ENCODE measurements at regions not wholly inside any gene's neighbourhood (a gene's known extent, or its start where the extent isn't known, plus 50 kb on each side); places are given as distances from the start of the nearest gene placed in this dataset.

DNA sequence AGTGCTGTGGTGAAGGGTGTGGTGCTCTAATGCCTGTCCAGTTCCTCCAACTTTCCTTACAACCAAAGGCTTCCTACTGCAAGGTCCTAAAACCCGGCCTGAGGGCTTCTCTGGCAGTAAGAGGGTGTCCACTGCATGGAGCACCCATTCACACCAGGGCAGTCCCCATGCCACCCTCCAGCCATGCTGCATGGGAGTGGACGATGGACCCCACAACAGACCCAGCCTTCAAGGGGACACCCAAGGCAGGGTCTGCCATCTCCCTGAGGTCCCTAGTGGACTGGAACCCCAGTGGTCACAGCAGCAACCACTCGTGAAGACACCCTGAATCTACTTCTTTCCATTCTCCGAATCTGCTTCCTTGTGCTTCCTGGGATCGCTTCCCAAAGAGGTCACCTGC lies 117.6 kb upstream of the SOX1 start:
- no peak overlapping the region for H2BK15ac ChIP-seq (ENCODE audit: low read length)
- H2BK12ac ChIP-seq (ENCODE audit: low read depth, low read length) = no peak overlapping the region
- no peak overlapping the region for H3K56ac ChIP-seq (replicated peaks; ENCODE audit: insufficient read length, low read depth, low read length)
- no peaks in the 10 kb centered on the region for H3K36me3 ChIP-seq (ENCODE audit: control insufficient read depth in 2 of 4, insufficient read depth in 4 of 4, low read length in 3 of 4)
- DNase-seq (ENCODE audit: low read depth in 1 of 2, low spot score in 2 of 2) (peak in 1 of 2 experiments; percentile 6), FAIRE-seq (no peak)
- WGBS, 2 experiments (ENCODE audit: extremely low coverage in 1 of 2, insufficient coverage in 1 of 2, insufficient read length in 1 of 2, insufficient replicate concordance in 2 of 2, low coverage in 1 of 2, low lambda C conversion rate in 2 of 2, missing lambda C conversion rate in 1 of 2) = 92% methylated on average over 5 of the region's 5 CpGs; no CpG with 5 or more reads in 1 of the 2 experiments
- ChIA-PET POLR2A (ENCODE audit: partially characterized antibody) (no interaction called here), CTCF (ENCODE audit: partially characterized antibody) (no interaction called here)
- no peak overlapping the region for H2BK20ac ChIP-seq (ENCODE audit: low read length)
- H3K9ac ChIP-seq (replicated peaks in 1 of 4; ENCODE audit: extremely low read depth in 1 of 4, low read depth in 3 of 4, low read length in 3 of 4) = no peak overlapping the region
- H3K4me2 ChIP-seq (ENCODE audit: insufficient read depth in 1 of 2, low read depth in 2 of 2, low read length in 2 of 2) = no peak overlapping the region
- no peak overlapping the region for H3K4me3 ChIP-seq (ENCODE audit: extremely low read depth in 1 of 4, insufficient read depth in 2 of 4, low read depth in 3 of 4, low read length in 4 of 4)
- peaks cover 3% of the 10 kb centered on the region; the same call in 1 of the 2 replicates for H3K79me1 ChIP-seq (ENCODE audit: low read depth, low read length)
- no peak overlapping the region for H3K18ac ChIP-seq (ENCODE audit: extremely low read depth, low read length)
- H3K27ac ChIP-seq (ENCODE audit: low read depth, low read length) = no peak overlapping the region
- H3K4me1 ChIP-seq (replicated peaks in 1 of 4; ENCODE audit: control insufficient read depth in 3 of 4, insufficient read depth in 4 of 4, low read length in 3 of 4) = no peaks in the 10 kb centered on the region
- H3K27me3 ChIP-seq (replicated peaks in 1 of 4; ENCODE audit: control insufficient read depth in 3 of 4, extremely low read depth in 1 of 4, insufficient read depth in 3 of 4, low read length in 3 of 4) = no peaks in the 10 kb centered on the region
- H2BK120ac ChIP-seq (replicated peaks; ENCODE audit: low read depth, low read length) = no peak overlapping the region
- H2AK5ac ChIP-seq (ENCODE audit: low read depth, low read length) = no peak overlapping the region
- TF ChIP-seq, protein P1, sequence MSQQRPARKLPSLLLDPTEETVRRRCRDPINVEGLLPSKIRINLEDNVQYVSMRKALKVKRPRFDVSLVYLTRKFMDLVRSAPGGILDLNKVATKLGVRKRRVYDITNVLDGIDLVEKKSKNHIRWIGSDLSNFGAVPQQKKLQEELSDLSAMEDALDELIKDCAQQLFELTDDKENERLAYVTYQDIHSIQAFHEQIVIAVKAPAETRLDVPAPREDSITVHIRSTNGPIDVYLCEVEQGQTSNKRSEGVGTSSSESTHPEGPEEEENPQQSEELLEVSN (IDR thresholded peaks at IDR 0.05) = no peak
- no peak overlapping the region for H3K23ac ChIP-seq (ENCODE audit: insufficient read length)
- no peak overlapping the region for H4K8ac ChIP-seq (ENCODE audit: extremely low read depth, insufficient read depth, low read length)
- no peaks in the 10 kb centered on the region for H3K23me2 ChIP-seq (ENCODE audit: low read depth, low read length)
- H2BK5ac ChIP-seq (ENCODE audit: low read depth, low read length) = no peak overlapping the region
- no peak overlapping the region for H2AFZ ChIP-seq (ENCODE audit: low read length)
- no peak overlapping the region for H4K91ac ChIP-seq (replicated peaks; ENCODE audit: insufficient read length, low read length)
- H3K9me3 ChIP-seq (ENCODE audit: insufficient read depth in 2 of 2, low read depth in 1 of 2, low read length in 1 of 2) = peaks cover 7 to 9% of the 10 kb centered on the region in 2 experiments; a peak in 2 of 4 replicates
- H3K4ac ChIP-seq (replicated peaks; ENCODE audit: insufficient read length, low read depth, low read length) = no peak overlapping the region
- no peak overlapping the region for H3K14ac ChIP-seq (ENCODE audit: insufficient read length)
- H3K79me2 ChIP-seq (ENCODE audit: control insufficient read depth in 1 of 2, insufficient read depth in 2 of 2, low read length in 2 of 2) = no peaks in the 10 kb centered on the region
- H4K20me1 ChIP-seq (replicated peaks in 1 of 2; ENCODE audit: control insufficient read depth in 1 of 2, insufficient read depth in 2 of 2, low read length in 2 of 2) = no peaks in the 10 kb centered on the region
- H4K5ac ChIP-seq (ENCODE audit: insufficient read length, low read depth, low read length) = no peak overlapping the region
